Gastroesophageal sphincter (tissue), 4 donors: ENCODE measurements at regions not wholly inside any gene's neighbourhood (a gene's known extent, or its start where the extent isn't known, plus 50 kb on each side); places are given as distances from the start of the nearest gene placed in this dataset.

ENCODE experiments used
- ATAC-seq: fragments of 150-250 bp; one replicate; pipeline ENCODE4 v1.9.1; 2016; ENCODE audit warnings: mild to moderate bottlenecking, moderate library complexity
- H3K27ac ChIP-seq, 4 donors: fragments of 200-600 bp; sonication (generic) in 3 of 4; 1 replicate in 3 of 4; 2 replicates in 1 of 4; pipeline ENCODE4 v1.5.1; 2016 to 2019
- H3K27me3 ChIP-seq: fragments of 200-600 bp; sonication (generic); one replicate; pipeline ENCODE4 v1.5.1; 2019
- H3K36me3 ChIP-seq, 2 donors: fragments of 200-600 bp; sonication (generic); one replicate each; pipeline ENCODE4 v1.5.1; 2019; ENCODE audit warnings: control low read depth in 1 of 2
- H3K4me1 ChIP-seq, 3 donors: fragments of 200-600 bp; sonication (generic); 1 replicate in 2 of 3; 2 replicates in 1 of 3; pipeline ENCODE4 v1.5.1; 2016 to 2019; ENCODE audit warnings: control low read depth in 2 of 3
- H3K4me3 ChIP-seq, 2 donors: fragments of 200-600 bp; sonication (generic); one replicate each; pipeline ENCODE4 v1.5.1; 2019; ENCODE audit warnings: mild to moderate bottlenecking in 1 of 2, moderate library complexity in 1 of 2
- H3K9me3 ChIP-seq, 3 donors: fragments of 200-600 bp; sonication (generic); one replicate each; pipeline ENCODE4 v1.5.1; 2017 to 2019; ENCODE audit warnings: control low read depth in 2 of 3
- EP300 ChIP-seq: sonication (generic); formaldehyde crosslinking; IDR thresholded peaks from one replicate; pipeline ENCODE4 v1.6.1; 2017; ENCODE audit warnings: antibody characterized with exemption, mild to moderate bottlenecking
- POLR2A ChIP-seq, 2 donors: fragments of 450-650 bp; IDR thresholded peaks; one replicate each; pipeline ENCODE4 v1.6.1; 2017; ENCODE audit warnings: antibody characterized with exemption in 2 of 2, mild to moderate bottlenecking in 2 of 2, moderate library complexity in 1 of 2
- POLR2AphosphoS5 ChIP-seq: sonication (generic); formaldehyde crosslinking; IDR thresholded peaks from one replicate; pipeline ENCODE4 v1.6.1; 2017; ENCODE audit warnings: antibody characterized with exemption
- WGBS, 2 donors: methylation state at CpG; one replicate each; pipeline ENCODE4 v1.1.5; 2018; ENCODE audit warnings: low coverage in 1 of 2; 5-methylcytosine and 5-hydroxymethylcytosine counted together
- TF ChIP-seq, protein P1 (sequence below), 4 experiments: fragments of 200-600 bp in 2 of 4; fragments of 450-650 bp in 2 of 4; sonication (generic) in 1 of 4; IDR thresholded peaks; one replicate each; pipeline ENCODE4 v1.5.1; 2017 to 2019; ENCODE audit warnings: antibody characterized with exemption in 4 of 4, mild to moderate bottlenecking in 2 of 4, moderate library complexity in 2 of 4

DNA sequence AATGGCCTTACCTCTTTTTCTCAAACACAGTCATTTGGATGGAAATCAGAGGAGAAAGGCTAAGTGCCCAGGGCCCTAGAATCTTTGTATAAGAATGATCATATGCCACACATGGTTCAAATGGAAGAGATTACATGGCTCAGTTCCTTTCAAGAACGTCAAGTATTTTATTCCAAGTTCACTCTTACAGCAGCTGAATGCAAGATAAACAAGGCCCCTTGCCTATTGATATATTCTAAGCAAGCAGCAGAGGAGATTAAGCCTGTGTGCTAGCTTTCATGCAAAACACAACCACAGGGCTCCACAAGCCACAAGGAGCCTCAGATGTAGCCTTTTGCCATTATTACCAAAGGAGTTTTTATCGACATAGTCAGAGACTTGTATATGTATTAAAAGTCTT, 55.3 kb upstream of the SLCO6A1 start:
- ATAC-seq: no peak
- TF ChIP-seq, protein P1, sequence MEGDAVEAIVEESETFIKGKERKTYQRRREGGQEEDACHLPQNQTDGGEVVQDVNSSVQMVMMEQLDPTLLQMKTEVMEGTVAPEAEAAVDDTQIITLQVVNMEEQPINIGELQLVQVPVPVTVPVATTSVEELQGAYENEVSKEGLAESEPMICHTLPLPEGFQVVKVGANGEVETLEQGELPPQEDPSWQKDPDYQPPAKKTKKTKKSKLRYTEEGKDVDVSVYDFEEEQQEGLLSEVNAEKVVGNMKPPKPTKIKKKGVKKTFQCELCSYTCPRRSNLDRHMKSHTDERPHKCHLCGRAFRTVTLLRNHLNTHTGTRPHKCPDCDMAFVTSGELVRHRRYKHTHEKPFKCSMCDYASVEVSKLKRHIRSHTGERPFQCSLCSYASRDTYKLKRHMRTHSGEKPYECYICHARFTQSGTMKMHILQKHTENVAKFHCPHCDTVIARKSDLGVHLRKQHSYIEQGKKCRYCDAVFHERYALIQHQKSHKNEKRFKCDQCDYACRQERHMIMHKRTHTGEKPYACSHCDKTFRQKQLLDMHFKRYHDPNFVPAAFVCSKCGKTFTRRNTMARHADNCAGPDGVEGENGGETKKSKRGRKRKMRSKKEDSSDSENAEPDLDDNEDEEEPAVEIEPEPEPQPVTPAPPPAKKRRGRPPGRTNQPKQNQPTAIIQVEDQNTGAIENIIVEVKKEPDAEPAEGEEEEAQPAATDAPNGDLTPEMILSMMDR (IDR thresholded peaks at IDR 0.05): no peak
- no peak for TF ChIP-seq EP300
- no peak for TF ChIP-seq POLR2AphosphoS5
- TF ChIP-seq POLR2A (IDR thresholded peaks at IDR 0.05): no peak
- 27 to 43% methylated on average over 2 of the region's 2 CpGs for WGBS, 2 donors
- H3K27me3 ChIP-seq: no peaks in the 10 kb centered on the region
- no peaks in the 10 kb centered on the region for H3K36me3 ChIP-seq
- no peak overlapping the region for H3K4me3 ChIP-seq
- no peak overlapping the region for H3K27ac ChIP-seq
- no peaks in the 10 kb centered on the region for H3K9me3 ChIP-seq
- H3K4me1 ChIP-seq: no peaks in the 10 kb centered on the region

DNA sequence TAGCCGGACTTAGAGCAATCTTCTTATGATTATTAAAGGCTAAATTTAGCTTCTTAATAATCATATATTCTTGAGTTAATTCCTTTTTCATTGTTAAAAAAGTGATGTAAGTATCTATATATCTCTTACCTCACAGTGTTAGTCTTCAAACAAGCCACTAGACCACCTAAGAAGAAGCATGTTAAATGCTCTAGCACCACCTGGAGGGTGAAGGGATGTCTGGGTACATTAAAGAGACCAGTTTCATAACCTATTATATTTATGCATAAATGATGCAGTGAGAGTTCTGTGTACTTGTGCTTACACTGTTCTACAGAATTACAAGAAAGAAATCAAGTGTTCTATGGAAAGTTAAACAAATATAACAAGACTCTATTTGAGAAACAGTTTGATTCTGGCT, 55.9 kb upstream of the SLCO6A1 start:
- TF ChIP-seq, protein P1 (IDR thresholded peaks at IDR 0.05): no peak
- no peak for TF ChIP-seq POLR2AphosphoS5
- no peak for TF ChIP-seq EP300
- TF ChIP-seq POLR2A (IDR thresholded peaks at IDR 0.05): no peak
- no peaks in the 10 kb centered on the region for H3K9me3 ChIP-seq
- H3K36me3 ChIP-seq: no peaks in the 10 kb centered on the region
- H3K4me1 ChIP-seq: no peaks in the 10 kb centered on the region
- no peaks in the 10 kb centered on the region for H3K27me3 ChIP-seq
- no peak overlapping the region for H3K4me3 ChIP-seq
- 73 to 80% methylated on average over 1 of the region's 1 CpG for WGBS, 2 donors
- H3K27ac ChIP-seq: no peak overlapping the region
- ATAC-seq: no peak

DNA sequence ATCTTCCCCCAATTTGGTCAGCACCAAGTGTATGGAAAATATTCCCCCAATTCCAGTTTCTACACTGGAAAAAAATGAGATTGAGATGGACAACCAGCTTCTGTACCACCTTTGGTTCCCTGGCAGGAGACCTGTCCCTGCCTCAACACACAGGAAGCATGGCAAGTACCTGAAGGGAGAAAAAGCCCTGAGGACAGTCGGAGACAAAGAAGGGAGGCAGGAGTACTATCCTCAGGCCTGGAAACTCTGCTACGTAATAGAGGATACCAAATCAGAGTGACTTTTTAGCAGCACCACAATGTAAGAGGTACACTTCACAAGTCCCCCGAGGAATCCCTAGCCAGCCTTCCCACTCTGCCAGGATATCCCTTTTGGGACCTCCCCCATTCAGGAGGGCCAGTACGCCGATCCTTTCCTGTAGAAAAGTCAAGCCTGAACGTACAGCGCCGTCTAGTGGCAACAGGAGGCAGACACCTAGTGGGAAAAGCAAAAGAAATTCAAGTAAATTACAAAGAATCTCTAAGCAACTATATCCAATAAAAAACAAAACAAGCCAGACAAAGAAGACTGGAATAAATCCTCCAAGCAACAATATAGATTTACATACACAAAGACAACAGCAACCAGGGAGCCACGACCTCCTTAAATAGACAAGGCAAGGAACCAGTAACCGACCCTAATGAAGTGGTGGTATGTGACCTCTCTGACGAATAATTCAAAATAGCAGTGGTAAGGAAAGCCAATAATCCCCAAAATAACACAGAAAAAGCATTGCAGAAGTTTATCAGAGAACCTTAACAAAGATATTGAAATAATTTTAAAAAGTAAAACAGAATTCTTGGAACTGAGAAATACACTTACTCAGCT, 63.3 kb upstream of the SLCO6A1 start:
- no peak overlapping the region for H3K4me3 ChIP-seq
- no peak for ATAC-seq
- H3K27me3 ChIP-seq: no peaks in the 10 kb centered on the region
- H3K36me3 ChIP-seq: no peaks in the 10 kb centered on the region
- TF ChIP-seq, protein P1 (IDR thresholded peaks at IDR 0.05): peak in 1 of 4 experiments; percentile 28
- TF ChIP-seq EP300: no peak
- peaks cover 0 to 14% (median 0%) of the 10 kb centered on the region in 3 donors for H3K9me3 ChIP-seq
- H3K27ac ChIP-seq: no peak overlapping the region
- 36 to 55% methylated on average over 4 to 10 of the region's 11 CpGs for WGBS, 2 donors
- H3K4me1 ChIP-seq: no peaks in the 10 kb centered on the region

DNA sequence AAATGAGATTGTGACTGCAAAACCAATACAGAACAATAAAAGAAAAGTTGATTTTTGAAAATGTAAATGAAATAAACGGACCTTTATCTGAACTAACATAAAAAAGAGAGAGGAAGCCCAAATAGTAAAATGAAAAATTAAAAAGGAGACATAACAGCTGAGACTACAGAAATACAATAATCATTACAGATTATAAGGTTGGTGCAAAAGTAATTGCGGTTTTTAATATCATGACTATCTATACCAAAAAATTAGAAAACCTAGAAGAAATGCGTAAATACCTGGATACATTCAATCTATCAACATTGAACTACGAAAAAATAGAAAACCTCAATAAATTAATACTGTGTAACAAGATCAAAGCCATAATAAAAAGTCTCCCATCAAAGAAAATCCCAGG, 71.9 kb upstream of the SLCO6A1 start:
- peaks cover 0 to under 1% (median 0%) of the 10 kb centered on the region in 3 donors for H3K9me3 ChIP-seq
- H3K4me3 ChIP-seq: no peak overlapping the region
- ATAC-seq: no peak
- no peak overlapping the region for H3K27ac ChIP-seq
- H3K36me3 ChIP-seq: no peaks in the 10 kb centered on the region
- H3K4me1 ChIP-seq: no peaks in the 10 kb centered on the region
- H3K27me3 ChIP-seq: no peaks in the 10 kb centered on the region
- TF ChIP-seq, protein P1 (IDR thresholded peaks at IDR 0.05): no peak
- 58 to 64% methylated on average over 4 of the region's 4 CpGs for WGBS, 2 donors

DNA sequence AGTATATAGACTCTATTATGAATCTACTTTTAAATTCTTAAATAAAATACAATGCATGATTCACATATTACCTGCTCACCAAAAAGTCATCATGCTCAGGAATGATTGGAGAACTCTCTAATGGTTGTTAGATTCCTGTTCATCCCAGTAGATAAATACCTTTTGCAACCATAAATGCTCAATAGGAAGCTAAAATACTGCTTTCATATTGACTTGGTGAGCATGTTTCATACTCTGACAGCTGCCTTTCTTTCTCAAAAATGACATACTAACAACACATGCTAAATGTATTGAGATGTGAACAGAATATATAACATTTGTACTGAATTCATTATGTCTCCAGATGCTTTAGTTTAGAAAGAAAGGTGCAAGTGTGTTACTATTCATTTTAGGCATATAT, 79.6 kb upstream of the SLCO6A1 start:
- Histone ChIP-seq H3K36me3 (no peaks in the 10 kb centered on the region), H3K4me1 (no peaks in the 10 kb centered on the region), H3K4me3 (no peak overlapping the region), H3K27me3 (no peaks in the 10 kb centered on the region), H3K27ac (no peak overlapping the region), H3K9me3 (no peaks in the 10 kb centered on the region)
- no peak for ATAC-seq
- TF ChIP-seq, protein P1 (IDR thresholded peaks at IDR 0.05): no peak
- TF ChIP-seq EP300 (no peak), POLR2A (IDR thresholded peaks at IDR 0.05) (no peak), POLR2AphosphoS5 (no peak)
